H9 (cell line): ENCODE measurements at regions not wholly inside any gene's neighbourhood (a gene's known extent, or its start where the extent isn't known, plus 50 kb on each side); places are given as distances from the start of the nearest gene placed in this dataset.

Experiments used
- DNase-seq: peaks from one replicate; pipeline ENCODE4 v3.0.0-alpha.2; 2017
- H2AFZ ChIP-seq: one replicate; pipeline ENCODE4 v1.6.1; 2013; ENCODE audit warnings: mild to moderate bottlenecking, low read length, control low read depth, moderate library complexity
- H2AK5ac ChIP-seq: 2 replicates; pipeline ENCODE4 v1.6.1; 2013; ENCODE audit warnings: low read length, control low read depth, mixed read lengths; ENCODE audit not compliant: insufficient read length
- H2BK120ac ChIP-seq: one replicate; pipeline ENCODE4 v1.6.1; 2013; ENCODE audit warnings: low read depth, mild to moderate bottlenecking, low read length, control low read depth, inconsistent platforms; ENCODE audit not compliant: poor library complexity, severe bottlenecking
- H2BK12ac ChIP-seq: 2 replicates; pipeline ENCODE4 v1.6.1; 2013; ENCODE audit warnings: low read length, control low read depth, mixed read lengths, low read depth; ENCODE audit not compliant: insufficient read length
- H2BK15ac ChIP-seq: 2 replicates; pipeline ENCODE4 v1.6.1; 2013; ENCODE audit warnings: low read depth, low read length, control low read depth
- H2BK20ac ChIP-seq: one replicate; pipeline ENCODE4 v1.6.1; 2013; ENCODE audit warnings: low read depth, mild to moderate bottlenecking, low read length, control low read depth, inconsistent platforms; ENCODE audit not compliant: poor library complexity, severe bottlenecking
- H2BK5ac ChIP-seq: 2 replicates; pipeline ENCODE4 v1.6.1; 2013; ENCODE audit warnings: low read length, control low read depth, mixed read lengths; ENCODE audit not compliant: insufficient read length
- H3K14ac ChIP-seq: 2 replicates; pipeline ENCODE4 v1.6.1; 2013; ENCODE audit warnings: low read length, control low read depth; ENCODE audit not compliant: insufficient read depth
- H3K18ac ChIP-seq: 2 replicates; pipeline ENCODE4 v1.6.1; 2013; ENCODE audit warnings: low read depth, mild to moderate bottlenecking, mixed read lengths, low read length, control low read depth; ENCODE audit not compliant: insufficient read length
- H3K23ac ChIP-seq: 2 replicates; pipeline ENCODE4 v1.6.1; 2013; ENCODE audit warnings: low read length, control low read depth, mixed read lengths, low read depth; ENCODE audit not compliant: insufficient read length
- H3K23me2 ChIP-seq: 2 replicates; pipeline ENCODE4 v1.6.1; 2013; ENCODE audit warnings: low read depth, mild to moderate bottlenecking, mixed read lengths, low read length, control low read depth; ENCODE audit not compliant: insufficient read length, poor library complexity, severe bottlenecking
- H3K27ac ChIP-seq: 2 replicates; pipeline ENCODE4 v1.5.1; 2013; ENCODE audit warnings: low read length, control low read depth, mixed read lengths, low read depth; ENCODE audit not compliant: insufficient read length
- H3K27me3 ChIP-seq: 2 replicates; pipeline ENCODE4 v1.6.1; 2013; ENCODE audit warnings: low read length, control low read depth, inconsistent platforms; ENCODE audit not compliant: insufficient read depth
- H3K4ac ChIP-seq: 2 replicates; pipeline ENCODE4 v1.6.1; 2013; ENCODE audit warnings: low read depth, mild to moderate bottlenecking, control low read depth, inconsistent platforms, low read length, moderate library complexity
- H3K4me1 ChIP-seq: 2 replicates; pipeline ENCODE4 v1.6.1; 2013; ENCODE audit warnings: low read length, control low read depth, inconsistent platforms; ENCODE audit not compliant: insufficient read depth
- H3K4me2 ChIP-seq: 2 replicates; pipeline ENCODE4 v1.6.1; 2013; ENCODE audit warnings: low read length, control low read depth, mixed read lengths; ENCODE audit not compliant: insufficient read length, insufficient read depth
- H3K56ac ChIP-seq: 2 replicates; pipeline ENCODE4 v1.6.1; 2013; ENCODE audit warnings: low read depth, mild to moderate bottlenecking, mixed read lengths, low read length, control low read depth; ENCODE audit not compliant: insufficient read length
- H3K79me1 ChIP-seq: 2 replicates; pipeline ENCODE4 v1.6.1; 2013; ENCODE audit warnings: low read depth, mild to moderate bottlenecking, moderate library complexity, low read length, control low read depth, inconsistent platforms; ENCODE audit not compliant: insufficient read depth, poor library complexity, severe bottlenecking
- H3K79me2 ChIP-seq: 2 replicates; pipeline ENCODE4 v1.6.1; 2013; ENCODE audit warnings: low read length, control low read depth, inconsistent platforms; ENCODE audit not compliant: insufficient read depth
- H3K9ac ChIP-seq: 2 replicates; pipeline ENCODE4 v1.6.1; 2013; ENCODE audit warnings: low read length, control low read depth, mixed read lengths; ENCODE audit not compliant: insufficient read length; ENCODE audit errors: extremely low read depth
- H3K9me3 ChIP-seq: one replicate; pipeline ENCODE4 v1.6.1; 2013; ENCODE audit warnings: low read depth, low read length, inconsistent platforms; ENCODE audit not compliant: control insufficient read depth
- H3T11ph ChIP-seq: one replicate; pipeline ENCODE4 v1.6.1; 2013; ENCODE audit warnings: mild to moderate bottlenecking, low read length, control low read depth, inconsistent platforms
- H4K20me1 ChIP-seq: one replicate; pipeline ENCODE4 v1.6.1; 2013; ENCODE audit not compliant: control insufficient read depth, insufficient read length, insufficient read depth
- H4K5ac ChIP-seq: 2 replicates; pipeline ENCODE4 v1.6.1; 2013; ENCODE audit warnings: low read depth, mild to moderate bottlenecking, mixed read lengths, low read length, control low read depth; ENCODE audit not compliant: insufficient read length
- H4K8ac ChIP-seq: replicated peaks from 2 replicates; pipeline ENCODE4 v1.6.1; 2013; ENCODE audit warnings: low read length, control low read depth, mixed read lengths, low read depth; ENCODE audit not compliant: insufficient read length
- H4K91ac ChIP-seq: 2 replicates; pipeline ENCODE4 v1.6.1; 2013; ENCODE audit warnings: low read depth, mild to moderate bottlenecking, moderate library complexity, mixed read lengths, low read length, control low read depth; ENCODE audit not compliant: insufficient read length
- H3K27ac Mint-ChIP-seq, 3 experiments: 2 replicates in 2 of 3; 3 replicates in 1 of 3; pipeline ENCODE4 v1.8.0; 2020 to 2021; ENCODE audit warnings: mixed read lengths in 3 of 3, mild to moderate bottlenecking in 1 of 3, moderate library complexity in 1 of 3
- H3K27me3 Mint-ChIP-seq: 2 replicates; pipeline ENCODE4 v1.8.0; 2021; ENCODE audit warnings: low read depth, mild to moderate bottlenecking, moderate library complexity, mixed read lengths
- H3K36me3 Mint-ChIP-seq, 3 experiments: 2 replicates in 2 of 3; 3 replicates in 1 of 3; pipeline ENCODE4 v1.8.0; 2020 to 2021; ENCODE audit warnings: low read depth in 3 of 3, mixed read lengths in 3 of 3; ENCODE audit not compliant: insufficient read depth in 1 of 3
- H3K4me1 Mint-ChIP-seq, 2 experiments: 2 replicates each; pipeline ENCODE4 v1.8.0; 2020; ENCODE audit warnings: mixed read lengths in 2 of 2
- H3K4me3 Mint-ChIP-seq, 2 experiments: 2 replicates in 1 of 2; 3 replicates in 1 of 2; pipeline ENCODE4 v1.8.0; 2020 to 2021; ENCODE audit warnings: mild to moderate bottlenecking in 2 of 2, mixed read lengths in 2 of 2, moderate library complexity in 1 of 2
- H3K9me3 Mint-ChIP-seq, 2 experiments: 2 replicates in 1 of 2; 3 replicates in 1 of 2; pipeline ENCODE4 v1.8.0; 2020; ENCODE audit warnings: mild to moderate bottlenecking in 2 of 2, mixed read lengths in 2 of 2, moderate library complexity in 1 of 2
- CTCF ChIP-seq: fragments of 200-600 bp; sonication (generic); conservative IDR thresholded peaks from 3 replicates; pipeline ENCODE4 v1.8.0; 2021; ENCODE audit warnings: antibody characterized with exemption, mild to moderate bottlenecking
- WGBS: extraction: QIAGEN DNeasy Blood & Tissue Kit; methylation state at CpG from one replicate; pipeline ENCODE4 v1.1.7; 2013; ENCODE audit warnings: missing lambda C conversion rate, low lambda C conversion rate, mixed read lengths; ENCODE audit not compliant: insufficient read length; ENCODE audit errors: extremely low coverage; 5-methylcytosine and 5-hydroxymethylcytosine counted together

- no peak overlapping the region for H3K27ac Mint-ChIP-seq
- Histone ChIP-seq H3K23me2 (no peaks in the 10 kb centered on the region), H4K5ac (no peak overlapping the region), H3K9ac (no peak overlapping the region), H2AK5ac (no peak overlapping the region), H2AFZ (no peak overlapping the region), H2BK20ac (no peak overlapping the region), H3K4me1 (peaks cover 4% of the 10 kb centered on the region; the same call in 1 of the 2 replicates), H2BK15ac (no peak overlapping the region), H3K23ac (no peak overlapping the region), H3K56ac (no peak overlapping the region), H2BK12ac (no peak overlapping the region), H4K91ac (no peak overlapping the region), H2BK120ac (no peak overlapping the region), H4K20me1 (no peaks in the 10 kb centered on the region), H4K8ac (no peak overlapping the region), H3T11ph (no peak overlapping the region), H3K4ac (no peak overlapping the region), H2BK5ac (no peak overlapping the region), H3K4me2 (no peak overlapping the region), H3K79me2 (no peaks in the 10 kb centered on the region), H3K14ac (no peak overlapping the region), H3K9me3 (no peaks in the 10 kb centered on the region), H3K27me3 (no peaks in the 10 kb centered on the region), H3K18ac (no peak overlapping the region), H3K27ac (no peak overlapping the region), H3K79me1 (no peaks in the 10 kb centered on the region)
- no CpG with 5 or more reads among the region's 1 CpG for WGBS
- peaks cover 4 to 9% of the 10 kb centered on the region in 2 experiments for H3K4me1 Mint-ChIP-seq
- no peak overlapping the region for H3K4me3 Mint-ChIP-seq
- no peak for TF ChIP-seq CTCF
- no peaks in the 10 kb centered on the region; a peak in 1 of 5 replicates for H3K9me3 Mint-ChIP-seq
- no peaks in the 10 kb centered on the region for H3K27me3 Mint-ChIP-seq
- H3K36me3 Mint-ChIP-seq: no peaks in the 10 kb centered on the region
- DNase-seq: no peak
These were observed 690.1 kb upstream of the COBL start for GRCh38 chr7:52006674-52007073.
